Neural progenitor cell (in vitro differentiated cells): ENCODE measurements at regions not wholly inside any gene's neighbourhood (a gene's known extent, or its start where the extent isn't known, plus 50 kb on each side); places are given as distances from the start of the nearest gene placed in this dataset.

Experiments
- DNase-seq: peaks from one replicate; pipeline ENCODE4 v3.0.0-alpha.2; 2016; ENCODE audit warnings: low spot score
- H2AFZ ChIP-seq: fragments of 200-600 bp; sonication (generic); replicated peaks from 2 replicates; pipeline ENCODE4 v1.6.1; 2016; ENCODE audit warnings: antibody characterized with exemption
- H3F3A ChIP-seq: fragments of 200-600 bp; sonication (generic); 2 replicates; pipeline ENCODE4 v1.6.1; 2016; ENCODE audit warnings: antibody characterized with exemption, low read depth
- H3K27ac ChIP-seq: fragments of 200-600 bp; sonication (generic); 2 replicates; pipeline ENCODE4 v1.5.1; 2016; ENCODE audit warnings: mild to moderate bottlenecking
- H3K27me3 ChIP-seq: fragments of 200-600 bp; sonication (generic); 2 replicates; pipeline ENCODE4 v1.6.1; 2016; ENCODE audit warnings: mild to moderate bottlenecking, moderate library complexity
- H3K36me3 ChIP-seq: fragments of 200-600 bp; sonication (generic); 2 replicates; pipeline ENCODE4 v1.5.1; 2016
- H3K4me1 ChIP-seq: fragments of 200-600 bp; sonication (generic); 2 replicates; pipeline ENCODE4 v1.6.1; 2016; ENCODE audit warnings: mixed run types
- H3K4me2 ChIP-seq: fragments of 200-600 bp; sonication (generic); 2 replicates; pipeline ENCODE4 v1.6.1; 2016
- H3K4me3 ChIP-seq: fragments of 200-600 bp; sonication (generic); 2 replicates; pipeline ENCODE4 v1.5.1; 2016
- H3K79me2 ChIP-seq: fragments of 200-600 bp; sonication (generic); 2 replicates; pipeline ENCODE4 v1.6.1; 2016; ENCODE audit warnings: low read depth
- H3K9ac ChIP-seq: fragments of 200-600 bp; sonication (generic); 2 replicates; pipeline ENCODE4 v1.6.1; 2016
- H3K9me3 ChIP-seq: fragments of 200-600 bp; sonication (generic); 2 replicates; pipeline ENCODE4 v1.5.1; 2016; ENCODE audit warnings: low read depth
- H4K20me1 ChIP-seq: fragments of 200-600 bp; sonication (generic); 2 replicates; pipeline ENCODE4 v1.6.1; 2016; ENCODE audit warnings: low read depth
- H3K27ac Mint-ChIP-seq: 3 replicates; pipeline ENCODE4 v1.8.0; 2021; ENCODE audit warnings: mixed read lengths
- H3K27me3 Mint-ChIP-seq: 2 replicates; pipeline ENCODE4 v1.8.0; 2022; ENCODE audit warnings: low read depth, mild to moderate bottlenecking, inconsistent platforms, moderate library complexity, mixed read lengths; ENCODE audit not compliant: insufficient read depth
- H3K36me3 Mint-ChIP-seq: 3 replicates; pipeline ENCODE4 v1.8.0; 2021; ENCODE audit warnings: mixed read lengths
- H3K4me1 Mint-ChIP-seq: 3 replicates; pipeline ENCODE4 v1.8.0; 2021; ENCODE audit warnings: mixed read lengths
- H3K4me3 Mint-ChIP-seq: 3 replicates; pipeline ENCODE4 v1.8.0; 2021; ENCODE audit warnings: mild to moderate bottlenecking, moderate library complexity, mixed read lengths
- H3K9me3 Mint-ChIP-seq: 3 replicates; pipeline ENCODE4 v1.8.0; 2020; ENCODE audit warnings: mixed read lengths
- CTCF ChIP-seq: fragments of 200-600 bp; sonication (generic); IDR thresholded peaks from 2 replicates; pipeline ENCODE4 v1.5.1; 2017; ENCODE audit warnings: antibody characterized with exemption, mild to moderate bottlenecking
- EZH2 ChIP-seq: fragments of 200-600 bp; sonication (generic); IDR thresholded peaks from 2 replicates; pipeline ENCODE4 v1.6.1; 2017; ENCODE audit warnings: antibody characterized with exemption, mild to moderate bottlenecking, moderate library complexity
- EZH2phosphoT487 ChIP-seq: fragments of 200-600 bp; sonication (generic); IDR thresholded peaks from 2 replicates; pipeline ENCODE4 v1.6.1; 2017; ENCODE audit warnings: antibody characterized with exemption

DNA sequence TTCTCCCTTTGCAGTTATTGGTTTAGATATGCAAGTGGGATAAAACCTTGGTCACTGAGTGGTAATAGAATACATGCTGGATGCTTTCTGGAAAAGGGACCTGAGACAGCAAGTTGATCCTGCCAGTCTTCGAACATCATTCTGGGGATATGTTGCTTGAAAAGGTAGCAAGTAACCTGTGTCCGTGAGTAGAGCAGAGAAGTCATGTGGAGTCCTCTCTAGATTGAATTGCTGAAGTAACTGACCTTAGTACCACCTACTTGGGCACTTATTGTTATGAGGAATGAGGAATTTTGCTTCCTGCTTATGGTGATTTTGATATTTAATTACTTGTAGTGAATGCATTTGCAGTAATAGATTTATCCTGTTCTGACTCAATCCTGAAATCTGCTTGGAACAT, 367.3 kb upstream of the IMPG1 start:
- H3K9me3 Mint-ChIP-seq, result no peaks in the 10 kb centered on the region
- H3K27ac ChIP-seq, result no peak overlapping the region
- H3K79me2 ChIP-seq, result no peaks in the 10 kb centered on the region
- no peaks in the 10 kb centered on the region for H3K27me3 Mint-ChIP-seq
- no peaks in the 10 kb centered on the region for H3K36me3 ChIP-seq
- no peak overlapping the region for H3K4me2 ChIP-seq
- DNase-seq, result no peak
- no peaks in the 10 kb centered on the region for H4K20me1 ChIP-seq
- H3K4me3 ChIP-seq, result no peak overlapping the region
- no peak overlapping the region for H2AFZ ChIP-seq
- TF ChIP-seq EZH2 (no peak), CTCF (no peak), EZH2phosphoT487 (no peak)
- H3K9me3 ChIP-seq, result no peaks in the 10 kb centered on the region
- no peak overlapping the region for H3K27ac Mint-ChIP-seq
- H3K27me3 ChIP-seq, result no peaks in the 10 kb centered on the region
- H3K9ac ChIP-seq, result no peak overlapping the region
- H3K4me1 ChIP-seq, result peaks cover 10% of the 10 kb centered on the region
- no peaks in the 10 kb centered on the region for H3K36me3 Mint-ChIP-seq
- no peaks in the 10 kb centered on the region for H3F3A ChIP-seq
- H3K4me3 Mint-ChIP-seq, result no peak overlapping the region
- peaks cover 23% of the 10 kb centered on the region for H3K4me1 Mint-ChIP-seq

DNA sequence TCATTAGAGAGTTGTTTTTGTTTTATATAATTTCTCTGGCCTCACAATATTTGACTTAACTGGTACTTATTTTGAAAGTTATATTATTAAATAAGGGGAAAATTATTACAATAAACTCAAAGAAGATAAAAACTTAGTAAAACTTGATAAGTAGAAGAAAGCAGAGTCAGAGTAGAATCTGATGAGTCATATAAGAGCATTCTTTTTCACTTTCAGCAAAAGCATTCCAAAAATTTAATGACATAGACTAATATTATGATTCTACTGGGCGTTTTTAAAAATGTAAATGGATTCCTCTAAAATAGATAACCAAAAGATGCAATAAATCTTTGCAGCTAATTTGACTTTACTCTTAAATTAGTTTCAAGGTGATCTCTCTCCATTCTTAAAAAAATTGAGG, 366.3 kb upstream of the IMPG1 start:
- TF ChIP-seq CTCF, result no peak
- TF ChIP-seq EZH2, result no peak
- TF ChIP-seq EZH2phosphoT487, result no peak
- Histone ChIP-seq H3K9me3 (no peaks in the 10 kb centered on the region), H4K20me1 (no peaks in the 10 kb centered on the region), H3K4me1 (peaks cover 10% of the 10 kb centered on the region), H3K4me3 (no peak overlapping the region), H3K27me3 (no peaks in the 10 kb centered on the region), H3F3A (no peaks in the 10 kb centered on the region), H3K36me3 (no peaks in the 10 kb centered on the region), H3K4me2 (no peak overlapping the region), H3K79me2 (no peaks in the 10 kb centered on the region), H3K27ac (no peak overlapping the region), H2AFZ (no peak overlapping the region), H3K9ac (no peak overlapping the region)
- H3K27me3 Mint-ChIP-seq, result no peaks in the 10 kb centered on the region
- DNase-seq, result no peak
- H3K9me3 Mint-ChIP-seq, result no peaks in the 10 kb centered on the region
- H3K4me3 Mint-ChIP-seq, result no peak overlapping the region
- H3K36me3 Mint-ChIP-seq, result no peaks in the 10 kb centered on the region
- peaks cover 23% of the 10 kb centered on the region for H3K4me1 Mint-ChIP-seq
- no peak overlapping the region for H3K27ac Mint-ChIP-seq

- no peak for DNase-seq
- no peak overlapping the region for H3K9ac ChIP-seq
- Mint-ChIP-seq H3K27me3 (no peaks in the 10 kb centered on the region), H3K9me3 (no peaks in the 10 kb centered on the region), H3K4me3 (no peak overlapping the region), H3K27ac (no peak overlapping the region), H3K4me1 (peaks cover 10% of the 10 kb centered on the region), H3K36me3 (no peaks in the 10 kb centered on the region)
- peak overlapping the region; percentile 53 for H2AFZ ChIP-seq
- no peaks in the 10 kb centered on the region for H3K9me3 ChIP-seq
- TF ChIP-seq CTCF, result no peak
- no peak for TF ChIP-seq EZH2phosphoT487
- no peak for TF ChIP-seq EZH2
- no peaks in the 10 kb centered on the region for H3K27me3 ChIP-seq
- H3K4me3 ChIP-seq, result no peak overlapping the region
- H3F3A ChIP-seq, result no peaks in the 10 kb centered on the region
- no peak overlapping the region for H3K27ac ChIP-seq
- no peaks in the 10 kb centered on the region for H3K36me3 ChIP-seq
- no peak overlapping the region for H3K4me2 ChIP-seq
- no peaks in the 10 kb centered on the region for H4K20me1 ChIP-seq
- no peaks in the 10 kb centered on the region for H3K79me2 ChIP-seq
- H3K4me1 ChIP-seq, result peaks cover under 1% of the 10 kb centered on the region
Observed at GRCh38 chr6:76435174-76435573, 362.7 kb upstream of the IMPG1 start.
